ENCODE measurements at regions not wholly inside any gene's neighbourhood (a gene's known extent, or its start where the extent isn't known, plus 50 kb on each side); places are given as distances from the start of the nearest gene placed in this dataset.

GRCh38 chr11:80783561-80783960 is 1342.7 kb upstream of the TENM4 start:
- DNase-seq (ENCODE audit: low read depth): no peak

- no peak for DNase-seq (ENCODE audit: low read depth)
Observed at GRCh38 chr11:80782135-80782885, 1341.5 kb upstream of the TENM4 start.

DNA sequence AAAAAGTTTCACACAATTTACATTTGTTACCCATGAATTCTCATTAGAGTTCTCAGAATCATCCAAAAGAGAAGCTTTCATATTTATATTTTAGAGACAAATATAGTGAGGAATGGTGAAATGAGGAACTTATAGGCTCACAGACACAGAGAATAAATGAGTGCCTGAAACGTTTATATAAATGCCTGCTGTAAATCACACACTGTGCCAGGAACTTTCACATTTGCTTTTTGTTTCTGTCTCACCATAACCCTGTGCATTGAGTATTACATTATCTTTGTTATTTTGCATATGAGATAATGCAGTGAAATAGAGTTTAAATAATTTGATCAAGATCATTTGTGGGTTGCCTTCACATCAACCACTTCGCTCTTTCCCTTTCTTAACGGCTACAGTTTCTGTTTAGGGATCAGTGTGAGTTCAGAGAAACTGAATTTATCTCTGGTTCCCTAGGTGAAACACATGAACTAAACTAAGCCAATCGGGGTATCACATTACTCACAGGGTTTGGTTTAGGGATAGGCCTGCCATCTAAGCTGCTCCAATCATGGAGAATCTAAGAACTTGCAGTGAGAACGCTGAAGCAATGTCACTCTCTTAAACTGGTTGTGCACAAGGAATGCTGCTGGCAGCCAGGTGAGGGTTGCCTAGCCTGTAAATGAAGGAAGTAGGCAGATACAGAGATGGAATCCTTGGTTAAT is 1339.2 kb upstream of the TENM4 start:
- DNase-seq (ENCODE audit: low read depth): peak; percentile 62

GRCh38 chr11:80778941-80779340 is 1338.1 kb upstream of the TENM4 start:
- DNase-seq (ENCODE audit: low read depth): no peak

DNA sequence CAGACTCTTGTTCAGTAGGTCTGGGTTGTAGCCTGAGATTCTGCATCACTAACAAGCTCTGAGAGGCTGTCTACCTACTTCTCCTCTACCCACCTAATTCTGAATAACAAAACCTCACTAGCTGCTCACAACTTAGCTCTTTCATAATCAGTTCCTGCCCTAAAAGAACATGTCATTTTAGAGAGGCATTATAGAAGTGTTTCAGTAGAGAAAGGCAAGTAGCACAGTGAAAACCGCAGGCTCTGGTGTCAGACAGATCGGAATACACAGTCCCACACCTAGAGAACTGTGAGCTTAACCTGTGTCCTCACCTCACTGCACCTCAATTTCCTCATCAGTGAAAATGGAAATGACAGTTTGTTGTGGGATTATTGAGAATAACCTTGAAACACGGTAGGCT is 1337.6 kb upstream of the TENM4 start:
- no peak for DNase-seq (ENCODE audit: low read depth)

DNA sequence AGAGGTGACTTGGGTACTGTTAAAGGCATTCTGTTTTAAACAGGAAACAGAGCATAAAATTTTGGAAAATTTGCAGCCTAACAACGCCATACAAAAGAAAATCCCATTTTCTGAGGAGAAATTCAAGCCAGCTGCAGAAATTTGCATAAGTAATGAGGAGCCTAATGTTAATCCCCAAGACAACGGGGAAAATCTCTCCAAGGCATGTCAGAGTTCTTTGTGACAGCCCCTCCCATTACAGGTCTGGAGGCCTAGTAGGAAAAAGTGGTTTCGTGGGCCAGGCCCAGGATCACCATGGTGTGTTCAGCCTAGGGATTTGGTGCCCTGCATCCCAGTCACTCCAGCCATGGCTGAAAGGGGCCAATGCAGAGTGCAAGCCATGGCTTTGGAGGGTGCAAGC is 1333.1 kb upstream of the TENM4 start:
- no peak for DNase-seq (ENCODE audit: low read depth)

GRCh38 chr11:80771017-80771416 is 1330.2 kb upstream of the TENM4 start:
- no peak for DNase-seq (ENCODE audit: low read depth)

- no peak for DNase-seq (ENCODE audit: low read depth)
Observed at GRCh38 chr11:80758787-80759186, 1318.0 kb upstream of the TENM4 start.

GRCh38 chr11:80748207-80748925 is 1307.5 kb upstream of the TENM4 start:
- no peak for DNase-seq (ENCODE audit: low read depth)

DNA sequence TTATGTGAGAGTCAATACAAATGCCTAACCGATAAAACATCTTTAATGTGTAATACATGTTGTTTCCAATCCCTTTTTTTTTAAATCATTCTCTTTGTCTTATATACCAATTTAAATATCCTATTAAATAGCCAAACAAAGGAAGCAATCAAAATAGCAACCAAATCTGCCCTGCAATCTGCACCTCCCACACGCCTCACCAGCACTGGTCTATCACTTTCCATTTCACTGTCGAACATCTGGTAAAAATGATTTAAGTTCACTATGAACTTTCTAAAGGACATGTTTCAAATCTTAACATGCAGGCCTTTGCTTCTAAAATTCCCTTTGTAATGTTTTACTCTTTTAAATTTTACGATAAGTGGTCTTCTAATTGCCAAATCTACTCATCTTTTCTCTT is 1305.5 kb upstream of the TENM4 start:
- no peak for DNase-seq (ENCODE audit: low read depth)

DNA sequence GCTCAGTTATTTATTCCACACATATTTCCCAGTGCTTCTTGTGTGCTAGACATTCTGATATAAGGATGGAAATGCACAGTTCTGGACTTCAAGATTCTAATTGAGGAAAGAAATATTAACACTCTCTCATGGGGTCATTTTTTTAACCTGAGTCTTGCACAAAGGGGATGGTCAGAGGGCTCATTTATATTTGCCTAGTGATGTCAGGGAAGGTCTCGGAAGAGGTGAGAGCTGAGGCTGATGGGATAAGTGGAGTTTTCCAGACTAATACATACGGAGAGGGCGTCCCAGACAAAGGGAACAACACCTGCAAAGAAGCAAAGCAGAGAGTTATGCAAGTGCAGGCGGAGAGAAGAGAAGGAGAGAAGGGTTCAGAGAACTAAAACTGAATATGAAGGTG is 1304.6 kb upstream of the TENM4 start:
- no peak for DNase-seq (ENCODE audit: low read depth)

- DNase-seq (ENCODE audit: low read depth): no peak
Observed at GRCh38 chr11:80733790-80734189, 1293.0 kb upstream of the TENM4 start.

DNA sequence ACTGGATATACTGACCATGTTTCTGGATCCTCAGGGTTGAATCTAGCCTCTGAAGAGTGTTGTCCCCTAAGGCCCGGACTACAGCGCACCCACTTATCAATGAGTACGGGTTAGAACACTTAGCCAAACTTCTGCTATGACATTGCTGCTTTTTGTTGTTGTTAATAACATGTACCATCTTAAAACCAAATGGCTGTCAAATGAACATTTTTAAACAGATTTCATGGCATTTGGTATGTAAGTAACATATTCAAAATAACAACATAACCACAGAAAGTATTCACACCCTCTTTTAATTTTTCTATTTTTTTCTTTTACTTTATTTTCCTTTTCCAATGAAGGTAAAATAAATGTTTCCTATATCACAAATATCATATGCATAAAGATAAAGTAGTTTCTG is 1292.5 kb upstream of the TENM4 start:
- no peak for DNase-seq (ENCODE audit: low read depth)

- DNase-seq (ENCODE audit: low read depth): peak; percentile 66
Observed at GRCh38 chr11:80727315-80727714, 1286.5 kb upstream of the TENM4 start.

- no peak for DNase-seq (ENCODE audit: low read depth)
Observed at GRCh38 chr11:80726236-80726635, 1285.4 kb upstream of the TENM4 start.

DNA sequence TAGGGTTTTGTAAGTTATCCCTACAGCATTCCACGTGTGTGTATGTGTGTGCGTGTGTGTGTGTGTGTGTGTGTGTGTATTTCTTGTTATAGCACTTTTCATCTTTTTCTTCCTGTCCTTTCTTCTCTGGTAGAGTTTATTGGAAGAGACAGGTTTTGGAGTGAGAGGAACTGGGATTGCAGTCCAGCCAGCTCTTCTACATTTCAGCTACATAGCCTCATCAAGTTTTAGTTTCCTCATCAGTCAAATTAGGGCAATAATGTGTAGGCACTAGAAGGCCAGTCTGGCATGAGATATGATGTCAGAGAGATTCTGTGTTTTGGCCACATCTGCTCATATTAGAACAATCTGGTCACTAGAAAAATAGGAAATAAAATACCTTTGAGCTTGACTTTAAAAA is 1283.5 kb upstream of the TENM4 start:
- DNase-seq (ENCODE audit: low read depth): no peak

DNA sequence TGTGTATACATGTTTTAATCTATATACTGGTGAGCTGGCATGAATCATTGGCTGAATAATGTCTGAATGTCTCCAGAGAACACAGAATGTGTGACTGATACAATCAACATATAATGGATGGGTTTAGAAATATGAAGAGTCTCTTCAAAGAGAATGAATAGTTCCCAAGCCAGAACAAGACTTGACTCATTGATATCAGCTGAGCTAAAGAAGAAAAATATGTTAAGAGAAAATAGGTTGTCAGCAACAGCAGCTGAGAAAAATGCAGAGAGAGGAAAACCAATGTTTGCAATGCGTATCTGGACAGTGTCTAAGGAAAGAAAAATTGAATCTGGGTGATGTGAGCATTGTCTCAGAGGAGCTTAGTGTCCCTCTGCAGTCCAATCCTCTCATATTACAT is 1281.8 kb upstream of the TENM4 start:
- DNase-seq (ENCODE audit: low read depth): peak; percentile 36

- no peak for DNase-seq (ENCODE audit: low read depth)
Observed at GRCh38 chr11:80720295-80720694, 1279.5 kb upstream of the TENM4 start.

GRCh38 chr11:80719292-80719646 is 1278.4 kb upstream of the TENM4 start:
- no peak for DNase-seq (ENCODE audit: low read depth)

DNA sequence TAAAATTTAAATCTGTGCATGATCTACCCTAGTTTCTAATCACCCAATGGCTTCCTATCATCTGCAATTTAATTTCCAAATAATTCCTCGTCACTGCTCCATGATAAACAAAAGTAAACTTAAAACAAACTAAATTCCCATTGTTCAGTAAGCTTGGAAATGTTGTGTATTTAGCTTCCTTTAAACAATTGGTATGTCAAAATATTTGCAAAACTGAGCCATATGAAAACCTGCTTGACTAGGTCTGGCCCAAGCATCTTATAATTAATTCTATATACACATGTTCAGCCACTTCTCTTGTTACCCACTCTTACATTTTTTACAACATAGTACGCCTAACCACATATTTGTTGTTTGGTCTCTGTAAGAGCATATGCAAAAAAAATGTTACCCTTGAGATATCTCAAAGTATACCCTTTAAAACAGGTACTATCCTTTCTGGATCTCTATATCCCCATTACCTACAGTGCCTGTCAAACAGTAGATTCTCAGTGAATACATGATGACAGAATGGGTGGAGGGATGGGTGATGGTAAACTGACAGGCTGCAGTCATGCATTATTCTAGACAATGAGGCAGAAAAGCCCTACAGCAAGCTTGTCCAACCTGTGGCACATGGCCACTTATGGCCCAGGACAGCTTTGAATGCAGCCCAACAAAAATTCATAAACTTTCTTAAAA is 1277.9 kb upstream of the TENM4 start:
- DNase-seq (ENCODE audit: low read depth): no peak

DNA sequence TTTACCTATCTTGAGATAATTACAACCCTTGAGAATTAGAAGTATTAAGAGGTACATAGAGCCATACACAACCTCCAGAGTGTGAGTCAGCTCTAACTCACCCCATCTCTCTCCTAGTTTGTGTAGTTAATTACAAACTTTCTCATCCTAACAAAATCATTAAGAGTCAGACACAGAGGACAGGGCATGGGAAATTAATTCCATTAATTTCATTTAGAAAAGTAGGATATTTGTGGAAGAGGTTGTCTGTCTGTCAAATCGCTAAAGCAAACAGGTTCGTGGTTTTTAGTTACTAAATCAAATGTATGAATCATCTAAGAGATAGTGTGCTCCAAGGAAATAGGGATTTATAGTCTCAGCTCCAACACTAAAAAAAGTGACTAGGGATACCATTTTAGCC is 1261.4 kb upstream of the TENM4 start:
- DNase-seq (ENCODE audit: low read depth): peak; percentile 73

- DNase-seq (ENCODE audit: low read depth): peak; percentile 76
Observed at GRCh38 chr11:80700386-80700785, 1259.6 kb upstream of the TENM4 start.
